Skin of body (tissue), 1 donor: ENCODE measurements at regions not wholly inside any gene's neighbourhood (a gene's known extent, or its start where the extent isn't known, plus 50 kb on each side); places are given as distances from the start of the nearest gene placed in this dataset.

ENCODE experiments used
- DNase-seq: peaks from one replicate; lab custom pipeline; 2025; lab: John Stamatoyannopoulos, UW

- DNase-seq, result no peak
These were observed 184.2 kb upstream of the RBPJ start for GRCh38 chr4:26136615-26137014.

GRCh38 chr4:26137288-26137687, 183.5 kb upstream of the RBPJ start:
- DNase-seq, result no peak

GRCh38 chr4:26139310-26139924, 181.4 kb upstream of the RBPJ start:
- DNase-seq, result no peak

- no peak for DNase-seq
These were observed 180.5 kb upstream of the RBPJ start for GRCh38 chr4:26140150-26140898.

GRCh38 chr4:26141051-26141721, 179.6 kb upstream of the RBPJ start:
- DNase-seq, result peak; percentile 18

- DNase-seq, result peak; percentile 40
These were observed 178.7 kb upstream of the RBPJ start for GRCh38 chr4:26141911-26142638.

GRCh38 chr4:26144526-26145155, 176.2 kb upstream of the RBPJ start:
- DNase-seq, result no peak

- no peak for DNase-seq
These were observed 175.6 kb upstream of the RBPJ start for GRCh38 chr4:26145212-26145611.

- DNase-seq, result no peak
These were observed 171.9 kb upstream of the RBPJ start for GRCh38 chr4:26148927-26149326.

GRCh38 chr4:26150948-26151347, 169.9 kb upstream of the RBPJ start:
- peak; percentile 19 for DNase-seq

GRCh38 chr4:26151615-26152014, 169.2 kb upstream of the RBPJ start:
- peak; percentile 49 for DNase-seq

- DNase-seq, result no peak
These were observed 168.8 kb upstream of the RBPJ start for GRCh38 chr4:26152056-26152455.

- no peak for DNase-seq
These were observed 163.3 kb upstream of the RBPJ start for GRCh38 chr4:26157541-26157940.

GRCh38 chr4:26160591-26160990, 160.2 kb upstream of the RBPJ start:
- DNase-seq, result no peak

- DNase-seq, result no peak
These were observed 159.6 kb upstream of the RBPJ start for GRCh38 chr4:26161030-26161824.

- no peak for DNase-seq
These were observed 158.7 kb upstream of the RBPJ start for GRCh38 chr4:26162101-26162500.

GRCh38 chr4:26163425-26164362, 157.1 kb upstream of the RBPJ start:
- DNase-seq, result no peak

GRCh38 chr4:26171501-26171900, 149.3 kb upstream of the RBPJ start:
- no peak for DNase-seq

- DNase-seq, result peak; percentile 85
These were observed 148.9 kb upstream of the RBPJ start for GRCh38 chr4:26171941-26172340.

GRCh38 chr4:26173619-26174018, 147.2 kb upstream of the RBPJ start:
- DNase-seq, result peak; percentile 17
